ENCODE measurements at regions not wholly inside any gene's neighbourhood (a gene's known extent, or its start where the extent isn't known, plus 50 kb on each side); places are given as distances from the start of the nearest gene placed in this dataset.
A peak's percentile ranks its signal among the peaks of the same experiment; 100 is the strongest.
"Not testable (repeated sequence)": the region's sequence is repeated elsewhere in the genome, so short reads cannot be mapped to it uniquely, and the experiment has no call there.

DNA sequence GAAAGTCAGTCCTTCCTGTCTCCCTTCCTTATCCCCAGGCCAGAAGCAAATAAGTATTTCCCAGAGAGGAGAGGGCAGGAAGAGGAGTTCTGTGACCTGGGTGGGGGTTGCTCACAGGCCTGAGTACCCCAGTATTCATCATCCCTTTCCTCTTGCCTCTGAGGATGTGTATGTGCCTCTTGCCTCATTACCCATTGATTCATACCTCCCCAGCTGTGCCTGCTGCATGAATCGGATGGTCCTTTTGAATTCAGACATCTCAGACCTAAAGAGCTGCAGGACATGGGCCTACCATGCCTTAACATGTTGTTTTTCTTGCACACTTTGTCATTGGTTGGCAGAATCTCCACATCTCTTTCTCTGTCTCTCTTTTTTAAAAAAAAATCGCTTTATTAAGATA lies 112.8 kb upstream of the SHB start:
- DNase-seq = no peak

DNA sequence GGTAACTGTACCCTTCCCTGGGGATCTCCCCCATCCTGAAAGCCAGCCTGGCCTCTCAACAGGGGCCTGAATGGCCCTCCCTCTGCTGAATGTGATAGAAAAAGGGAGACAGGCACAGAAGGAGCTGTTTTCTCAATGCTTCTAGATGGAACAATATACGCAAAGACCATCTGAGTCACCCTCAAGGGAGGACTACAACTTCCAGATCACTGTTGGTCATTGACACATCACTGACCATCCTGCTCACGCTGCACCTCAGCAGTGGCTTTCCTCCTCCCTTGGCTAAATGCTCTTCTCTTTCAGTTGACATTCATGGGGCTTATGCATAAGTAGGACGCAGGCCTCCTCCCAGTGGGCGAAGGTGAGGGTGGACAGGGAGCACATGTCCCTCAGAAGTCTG lies 112.2 kb upstream of the SHB start:
- DNase-seq = no peak

DNA sequence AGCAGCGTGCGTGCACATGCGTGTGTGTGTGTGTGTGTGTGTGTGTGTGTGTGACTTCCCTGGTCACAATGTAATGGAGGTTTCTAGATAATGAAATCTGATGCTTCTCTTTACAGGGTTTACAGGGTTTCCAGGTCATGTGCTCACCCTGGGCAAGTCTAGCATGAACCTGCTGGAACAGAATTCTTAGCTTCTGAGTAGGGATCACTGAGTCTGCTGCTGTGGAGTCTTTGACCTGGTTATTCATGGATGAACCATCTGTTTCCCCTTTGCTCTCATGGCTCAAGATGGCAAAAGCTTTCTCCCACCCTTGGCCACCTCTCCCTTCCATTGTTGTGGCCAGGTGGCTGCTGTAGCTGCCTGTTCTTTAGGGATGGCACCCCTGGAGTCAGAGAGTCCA lies 111.6 kb upstream of the SHB start:
- DNase-seq = no peak

DNA sequence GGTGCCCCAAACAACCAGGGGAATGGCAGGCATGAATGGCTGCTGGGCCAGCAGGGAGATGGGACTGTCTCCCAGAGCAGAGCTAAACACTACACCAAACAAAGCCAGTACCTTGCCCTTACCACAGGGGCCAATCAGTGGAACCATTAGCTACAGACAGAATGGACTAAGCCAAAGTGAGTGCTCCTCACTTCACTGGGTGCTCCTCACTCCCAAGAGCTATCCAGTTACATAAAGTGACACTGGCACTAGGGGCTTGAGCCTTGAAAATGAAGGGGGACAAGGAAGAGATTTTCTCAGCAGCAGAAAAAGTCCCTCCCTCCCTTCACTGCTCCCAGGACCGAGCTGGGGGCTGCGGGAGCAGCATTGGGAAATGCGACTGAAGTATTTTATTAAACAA lies 110.9 kb upstream of the SHB start:
- no peak for DNase-seq

DNA sequence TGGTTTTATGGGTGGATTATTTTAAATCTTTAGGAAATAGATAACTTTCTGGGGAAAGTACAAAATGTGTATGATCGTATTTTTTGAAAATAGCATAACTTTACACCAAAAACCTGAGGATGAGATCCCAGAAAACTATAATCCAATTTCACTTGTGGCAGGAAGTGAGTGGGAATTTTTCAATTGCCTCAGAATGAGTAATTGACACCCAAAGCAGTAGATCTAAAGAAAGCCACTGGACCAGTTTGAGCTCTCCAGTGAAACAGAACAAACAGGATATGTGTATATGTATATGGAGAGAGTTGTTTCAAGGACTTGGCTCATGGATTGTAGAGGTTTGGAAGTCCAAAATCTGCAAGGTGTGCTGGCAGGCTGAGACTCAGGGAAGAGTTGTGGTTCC lies 109.2 kb upstream of the SHB start:
- DNase-seq = no peak

DNA sequence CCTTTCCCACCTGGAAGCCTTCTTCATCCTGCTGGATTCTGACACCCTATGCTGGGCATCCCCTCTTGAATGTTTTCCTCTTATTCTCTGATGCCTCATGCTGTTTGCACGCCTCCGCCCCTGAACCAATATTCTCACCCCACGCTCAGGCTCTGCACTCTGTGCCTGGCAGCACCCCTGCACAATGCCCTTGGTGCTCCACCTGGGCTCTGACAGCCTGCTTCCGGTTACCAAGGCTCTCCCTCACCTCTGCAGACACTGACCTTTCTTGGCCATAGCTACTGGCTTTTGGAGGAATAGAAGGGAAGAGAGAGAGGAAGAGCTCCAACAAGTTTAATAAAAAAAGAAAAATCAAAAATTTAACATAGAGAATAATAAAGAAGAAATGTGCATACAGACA lies 108.7 kb upstream of the SHB start:
- DNase-seq = no peak

DNA sequence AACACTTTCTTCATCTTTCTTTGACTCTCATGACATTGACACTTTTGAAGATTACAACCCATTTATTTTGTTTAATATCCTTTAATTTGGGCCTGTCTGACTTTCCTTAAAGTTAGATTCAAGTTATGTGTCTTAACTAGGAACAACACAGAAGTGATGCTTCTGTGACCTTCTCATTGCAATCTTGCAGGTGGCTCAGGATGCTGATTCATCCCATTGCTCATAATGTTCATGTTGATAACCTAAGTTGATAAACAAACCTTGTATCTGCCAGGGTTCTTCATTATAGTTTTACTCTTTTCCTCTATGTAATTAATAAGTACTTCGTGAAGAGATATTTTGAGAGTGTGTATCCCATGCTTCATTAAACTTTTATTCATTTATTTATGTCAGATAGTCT lies 107.2 kb upstream of the SHB start:
- no peak for DNase-seq

DNA sequence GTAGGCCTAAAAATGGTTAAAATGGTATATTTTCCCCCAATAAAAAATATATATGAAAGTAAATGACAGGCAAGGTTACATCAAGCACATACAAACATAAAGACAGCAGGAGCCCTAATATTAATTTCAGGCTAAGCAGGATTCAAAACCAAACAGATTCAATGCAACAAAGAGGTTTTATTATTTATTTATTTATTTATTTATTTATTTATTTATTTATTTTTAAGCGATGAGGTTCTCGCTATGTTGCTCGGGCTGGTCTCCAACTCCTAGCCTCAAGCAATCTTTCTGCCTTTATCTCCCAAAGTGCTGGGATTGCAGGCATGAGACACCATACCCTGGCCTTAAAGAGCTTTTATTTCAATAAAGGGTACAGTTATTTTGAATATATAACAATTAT lies 106.4 kb upstream of the SHB start:
- no peak for DNase-seq

DNA sequence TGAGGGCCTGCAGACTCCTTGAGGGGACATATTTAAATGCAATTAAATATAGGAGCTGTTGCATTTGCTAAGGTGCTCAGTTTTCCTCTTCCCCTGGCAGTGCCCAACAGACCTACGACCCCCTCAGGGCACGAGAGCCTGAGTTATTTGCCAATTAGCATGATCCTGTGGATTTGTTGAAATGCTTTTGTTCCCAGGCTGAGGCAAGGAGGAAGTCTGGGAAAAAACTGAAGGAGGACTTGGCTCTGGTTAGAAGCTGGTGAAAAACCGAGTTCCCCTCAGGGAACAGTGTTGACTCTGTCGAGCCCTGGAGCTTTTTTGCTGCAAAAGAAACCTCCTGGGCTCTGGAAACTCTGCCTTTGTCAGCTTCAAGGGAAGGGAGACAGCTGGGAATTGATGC lies 103.6 kb upstream of the SHB start:
- no peak for DNase-seq

DNA sequence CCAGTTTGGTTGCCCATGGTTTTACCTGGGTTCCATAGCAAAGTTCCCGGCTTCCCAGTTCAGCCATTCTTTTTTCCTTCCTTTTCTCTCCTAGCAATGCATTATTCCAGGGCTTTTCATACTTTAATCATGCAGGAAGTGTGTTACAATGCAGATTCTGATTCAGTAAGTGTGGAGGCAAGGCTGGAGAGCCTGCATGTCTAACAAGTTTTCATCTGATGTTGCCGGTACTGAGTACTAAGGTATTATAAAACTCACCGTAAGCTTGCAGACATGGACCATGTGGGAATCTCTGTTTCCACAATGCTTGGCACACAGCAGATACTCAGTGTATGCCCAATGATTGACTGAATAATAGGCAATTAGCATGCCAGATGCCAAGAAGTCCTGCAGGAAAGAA lies 102.9 kb upstream of the SHB start:
- DNase-seq = no peak

DNA sequence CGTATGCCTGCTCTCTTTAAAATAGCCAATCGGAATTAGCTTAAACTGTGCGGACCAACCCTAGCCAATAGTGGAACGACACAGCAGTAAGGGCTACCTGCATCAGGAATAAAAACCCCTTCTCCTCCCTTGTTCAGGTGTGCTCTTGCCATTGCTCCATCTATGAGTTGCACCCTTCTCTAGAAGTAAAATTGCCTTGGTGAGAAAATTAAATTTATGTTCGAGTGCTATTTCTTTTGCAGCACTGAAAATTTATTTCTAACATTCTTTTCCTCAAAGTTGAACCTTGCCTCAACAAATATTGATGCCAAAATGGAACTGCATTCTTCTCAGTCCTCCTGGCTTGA lies 102.5 kb upstream of the SHB start:
- no peak for DNase-seq

DNA sequence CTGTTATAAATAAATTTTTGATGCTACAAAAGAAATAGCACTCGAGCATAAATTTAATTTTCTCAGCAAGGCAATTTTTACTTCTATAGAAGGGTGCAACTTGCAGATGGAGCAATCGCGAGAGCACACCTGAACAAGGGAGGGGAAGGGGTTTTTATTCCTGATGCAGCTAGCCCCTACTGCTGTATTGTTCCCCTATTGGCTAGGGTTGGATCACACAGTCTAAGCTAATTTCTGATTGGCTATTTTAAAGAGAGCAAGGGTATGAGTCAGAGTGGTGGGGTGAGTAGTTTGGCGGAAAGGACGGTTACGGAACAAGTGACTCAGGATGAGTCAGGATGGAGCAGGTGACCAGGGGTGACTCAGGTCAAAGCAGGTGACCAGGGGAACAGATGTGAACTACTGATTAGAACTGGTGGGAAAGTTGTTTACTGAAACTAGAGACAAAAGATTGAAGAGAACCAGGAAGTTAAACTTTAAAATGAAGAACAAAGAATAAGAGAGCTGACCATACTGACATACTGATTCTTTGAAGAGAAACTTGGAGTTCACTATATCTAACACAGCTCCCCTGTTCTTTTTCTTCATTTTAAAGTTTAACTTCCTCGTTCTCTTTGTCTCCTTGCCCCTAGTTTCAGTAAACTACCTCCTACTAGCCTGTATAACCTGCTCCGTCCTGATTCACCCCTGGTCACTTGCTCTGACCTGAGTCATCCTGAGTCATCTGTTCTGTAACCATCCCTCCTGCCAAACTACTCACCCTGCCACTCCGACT lies 101.9 kb upstream of the SHB start:
- DNase-seq = not testable (repeated sequence)

DNA sequence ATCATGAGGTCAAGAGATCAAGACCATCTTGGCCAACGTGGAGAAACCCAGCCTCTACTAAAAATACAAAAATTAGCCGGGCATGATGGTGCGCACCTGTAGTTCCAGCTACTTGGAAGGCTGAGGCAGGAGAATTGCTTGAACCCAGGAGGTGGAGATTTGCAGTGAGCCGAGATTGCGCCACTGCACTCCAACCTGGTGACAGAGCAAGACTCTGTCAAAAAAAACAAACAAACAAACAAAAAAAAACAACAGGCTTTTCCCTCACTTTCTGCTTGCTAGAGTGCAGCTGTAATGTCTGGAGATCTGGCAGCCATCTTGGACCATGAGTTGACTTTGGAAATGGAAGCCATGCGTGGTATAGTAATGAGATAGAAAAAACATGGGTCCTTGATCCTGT lies 101.1 kb upstream of the SHB start:
- DNase-seq = not testable (repeated sequence)

DNA sequence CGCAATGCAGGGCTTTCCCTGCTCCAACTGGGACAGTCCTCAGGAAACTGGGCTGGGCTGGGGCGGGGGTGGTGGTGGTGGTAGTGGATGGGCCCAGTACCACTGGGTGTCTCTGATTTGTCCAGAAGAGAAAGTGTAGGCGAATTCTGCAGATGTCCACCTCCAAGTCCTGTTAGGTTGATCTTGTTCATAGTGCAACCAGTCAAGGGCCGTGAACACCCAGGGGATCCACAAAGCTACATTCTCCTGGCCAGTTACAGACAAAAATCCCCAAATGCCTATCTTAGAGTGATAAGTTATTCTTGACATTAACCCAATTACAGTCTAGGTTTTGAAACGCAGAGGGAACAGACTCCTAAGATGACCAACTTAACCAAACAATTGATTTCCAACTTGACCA lies 97.5 kb upstream of the SHB start:
- no peak for DNase-seq

DNA sequence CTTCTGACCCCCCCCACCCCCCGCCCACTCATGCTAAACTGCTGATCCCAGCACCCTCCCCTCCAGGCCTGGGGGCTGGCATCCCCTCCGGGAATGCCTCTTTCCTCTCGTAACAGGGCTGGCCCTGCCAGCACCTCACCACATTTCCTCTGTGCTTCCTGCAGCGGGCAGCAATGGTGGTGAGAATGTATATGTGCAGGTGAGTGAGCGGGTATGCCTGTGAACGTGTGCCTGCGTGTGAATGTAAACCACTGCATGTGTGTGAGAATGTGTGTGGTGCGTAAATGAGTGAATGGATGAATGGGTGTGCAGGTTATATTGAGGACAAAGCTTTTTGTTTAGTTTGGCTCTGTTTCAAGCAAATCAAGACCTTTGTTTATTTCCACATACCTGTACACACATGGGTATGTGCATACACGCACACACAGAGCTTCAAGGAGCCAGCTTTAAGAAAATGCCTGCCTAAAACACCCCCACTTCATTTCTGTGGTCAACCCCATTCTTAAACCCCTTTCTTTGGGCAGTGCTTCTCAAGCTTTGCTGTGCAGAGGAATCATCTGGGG lies 95.7 kb upstream of the SHB start:
- DNase-seq = no peak

DNA sequence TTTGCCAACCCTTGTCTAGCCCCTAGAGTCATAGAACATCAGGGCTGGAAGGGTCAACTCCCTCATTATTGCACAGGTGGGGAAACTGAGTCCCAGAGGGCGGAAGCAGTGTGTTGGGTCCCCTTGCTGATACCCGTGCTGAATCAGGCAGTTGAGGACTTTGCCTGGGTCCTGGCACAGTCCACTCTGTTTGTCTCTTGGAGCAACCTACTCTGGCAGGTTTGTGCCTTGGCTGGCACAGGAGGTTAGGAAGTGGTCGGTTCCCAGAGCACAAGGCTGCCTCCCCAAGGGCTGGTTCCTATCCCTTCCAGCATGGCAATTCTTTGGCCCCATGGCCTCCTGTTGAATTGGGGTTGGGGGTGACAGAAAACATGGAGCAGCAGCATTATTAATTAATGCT lies 94.5 kb upstream of the SHB start:
- DNase-seq = no peak

DNA sequence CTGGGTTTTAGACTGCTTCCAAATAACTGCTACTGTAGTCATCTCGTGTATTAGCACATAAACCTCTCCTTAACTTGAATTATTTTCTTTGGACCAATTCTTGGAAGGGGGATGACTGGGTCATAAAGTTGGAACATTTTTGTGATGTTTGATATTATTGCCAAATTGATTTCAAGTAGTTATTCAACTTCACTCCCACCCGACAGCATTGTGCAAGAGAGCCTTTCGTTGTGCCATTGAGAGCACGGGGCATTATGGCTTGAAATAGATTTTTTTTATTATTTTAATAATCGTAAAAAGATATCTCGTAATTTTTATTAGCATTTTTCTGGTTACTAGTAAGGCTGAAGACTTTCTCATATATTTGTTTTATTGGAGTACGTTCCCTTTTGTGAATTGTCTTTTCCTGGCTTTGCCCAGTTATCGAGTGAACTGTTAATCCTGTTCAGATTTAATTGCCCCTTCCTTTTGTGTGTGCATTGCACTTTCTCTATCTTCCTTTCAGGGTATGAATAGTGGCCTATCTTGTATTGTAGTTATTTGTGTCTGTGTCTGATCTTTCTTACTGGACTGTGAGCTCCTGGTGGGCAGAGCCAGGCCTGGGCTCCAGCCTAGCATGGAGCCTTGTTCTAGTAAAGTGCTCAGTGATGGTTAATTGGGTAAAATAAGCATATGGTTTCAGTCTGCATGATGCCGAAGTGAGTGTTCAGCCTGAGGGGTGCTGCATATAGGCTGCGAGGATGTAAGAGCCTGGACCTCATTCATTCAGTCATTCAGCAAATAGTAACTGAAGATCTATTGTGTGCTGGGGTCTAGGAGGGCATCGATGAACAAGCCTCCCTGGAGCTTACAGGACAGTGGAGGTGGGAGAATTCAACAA lies 93.5 kb upstream of the SHB start:
- no peak for DNase-seq

DNA sequence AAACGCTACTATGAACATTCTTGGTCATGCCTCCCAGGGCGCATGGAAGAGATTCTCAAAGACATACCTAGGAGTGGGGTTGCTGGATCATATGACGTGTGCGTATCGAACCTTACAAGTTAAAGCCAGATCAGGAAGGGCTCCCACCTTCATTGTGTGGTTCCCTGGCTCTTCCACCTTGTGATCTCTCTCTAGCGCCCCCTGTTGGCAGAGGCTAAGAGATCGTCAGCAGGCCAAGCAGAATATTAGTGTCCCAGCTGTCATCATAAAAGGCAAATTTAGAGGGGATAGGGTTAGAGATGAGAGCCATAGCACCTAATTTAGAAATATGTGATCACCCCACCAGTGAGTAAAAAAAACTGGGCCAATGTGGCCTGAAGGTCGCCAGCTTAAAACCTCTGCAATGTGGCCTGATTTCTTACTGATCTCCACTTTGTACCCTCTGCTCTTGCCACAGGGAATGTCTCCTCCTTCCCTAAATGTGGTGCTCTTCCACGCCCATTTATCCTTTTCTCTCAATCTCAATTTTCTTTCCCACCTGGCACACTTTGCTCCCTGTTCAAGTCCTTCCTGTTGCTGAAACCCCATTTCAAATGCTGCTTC lies 91.7 kb upstream of the SHB start:
- DNase-seq = peak; percentile 24

DNA sequence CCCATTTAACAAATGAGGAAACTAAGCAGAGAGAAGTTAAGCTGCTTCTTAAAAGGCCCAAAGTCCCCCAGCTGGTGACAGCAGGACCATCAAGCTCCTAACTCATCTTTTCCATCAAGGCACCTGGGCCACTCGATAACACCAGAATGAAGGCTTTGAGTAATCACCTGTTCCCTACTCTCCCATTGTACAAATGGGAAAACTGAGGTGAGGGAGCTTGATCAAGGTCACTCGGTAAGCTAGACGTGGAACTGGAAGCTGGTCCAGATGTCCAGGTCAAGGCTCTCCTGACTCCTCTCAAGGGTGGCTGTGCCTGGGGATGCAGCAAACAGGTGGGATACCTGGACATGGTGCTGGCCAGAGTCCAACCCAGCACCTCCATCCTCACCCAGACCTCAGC lies 90.6 kb upstream of the SHB start:
- no peak for DNase-seq

DNA sequence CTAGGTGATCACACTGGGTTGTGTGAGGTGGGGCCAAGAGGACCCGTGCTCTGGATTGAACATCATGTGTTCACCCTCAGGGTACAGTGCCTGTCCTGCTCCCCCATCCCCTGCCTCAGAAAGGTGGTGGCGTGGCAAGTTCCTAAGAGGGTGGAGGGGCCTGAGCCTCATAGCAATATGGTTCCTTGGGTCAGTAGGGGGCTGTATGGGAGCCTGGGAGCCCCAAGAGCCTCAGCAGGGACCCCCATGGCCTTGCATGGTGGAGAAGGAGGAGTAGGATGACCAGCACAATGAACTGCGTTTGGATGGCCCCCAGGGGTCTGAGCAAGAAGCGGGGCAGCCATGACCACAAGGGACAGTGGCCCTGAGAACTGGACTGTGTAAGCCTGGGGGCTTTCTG lies 89.6 kb upstream of the SHB start:
- no peak for DNase-seq

DNA sequence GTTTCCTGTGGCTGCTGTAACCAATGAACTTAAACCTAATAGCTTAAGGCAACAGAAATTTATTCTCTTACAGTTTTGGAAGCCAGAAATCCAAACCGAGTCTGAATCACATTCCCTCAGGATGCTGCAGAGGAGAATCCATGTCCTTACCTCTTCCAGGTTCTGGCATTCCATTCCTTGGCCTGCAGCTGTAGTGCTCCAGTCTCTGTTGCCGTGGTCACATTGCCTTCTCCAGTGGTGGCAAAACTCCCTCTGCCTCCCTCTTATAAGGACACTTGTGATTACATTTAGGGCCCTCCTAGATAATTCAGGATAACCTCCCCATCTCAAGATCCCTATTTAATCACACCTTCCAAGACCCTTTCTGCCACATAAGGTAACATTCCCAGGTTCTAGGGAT lies 88.7 kb upstream of the SHB start:
- DNase-seq = no peak

DNA sequence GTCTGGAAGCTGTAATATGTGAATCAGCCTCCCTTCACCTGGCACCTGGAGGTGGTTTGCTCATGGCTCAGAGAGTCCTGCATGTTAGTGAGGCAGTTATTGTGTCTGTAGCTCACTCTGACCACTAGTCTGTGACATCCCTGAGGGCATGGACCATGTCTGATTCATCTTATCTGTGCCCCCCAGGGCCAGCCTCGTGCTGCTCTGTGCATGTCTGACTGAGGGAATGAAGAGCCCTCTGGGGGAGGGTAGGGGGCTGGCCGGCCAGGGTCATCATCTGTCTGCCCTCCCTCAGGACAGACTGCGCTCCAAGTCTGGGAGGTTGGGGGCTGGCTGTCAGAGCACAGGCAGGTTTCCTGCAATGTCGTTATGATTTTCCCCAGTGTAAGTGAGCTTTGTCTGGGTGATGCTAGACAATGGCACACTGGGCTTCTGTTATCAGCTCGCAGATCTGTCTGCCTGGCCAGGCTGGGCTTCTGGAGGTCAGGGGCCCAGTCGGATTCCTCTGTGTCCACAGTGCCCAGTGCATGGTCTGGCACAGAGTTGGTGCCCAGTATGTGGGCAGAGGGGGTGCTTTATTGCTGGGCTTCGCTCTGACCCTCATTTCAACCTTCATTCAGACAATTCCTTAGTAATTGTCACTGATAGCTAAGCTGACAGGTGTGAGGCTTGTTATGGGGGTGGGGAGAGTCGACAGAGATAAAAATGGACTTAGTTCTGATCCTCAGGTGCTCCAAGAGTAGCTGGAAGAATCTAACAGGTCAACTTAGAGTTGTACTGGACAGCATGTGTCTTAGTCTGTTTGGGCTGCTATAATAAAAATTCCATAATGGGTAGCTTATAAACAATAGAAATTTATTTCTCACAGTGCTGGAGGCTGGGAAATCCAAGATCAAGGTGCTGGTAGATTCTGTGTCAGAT lies 85.7 kb upstream of the SHB start:
- no peak for DNase-seq

DNA sequence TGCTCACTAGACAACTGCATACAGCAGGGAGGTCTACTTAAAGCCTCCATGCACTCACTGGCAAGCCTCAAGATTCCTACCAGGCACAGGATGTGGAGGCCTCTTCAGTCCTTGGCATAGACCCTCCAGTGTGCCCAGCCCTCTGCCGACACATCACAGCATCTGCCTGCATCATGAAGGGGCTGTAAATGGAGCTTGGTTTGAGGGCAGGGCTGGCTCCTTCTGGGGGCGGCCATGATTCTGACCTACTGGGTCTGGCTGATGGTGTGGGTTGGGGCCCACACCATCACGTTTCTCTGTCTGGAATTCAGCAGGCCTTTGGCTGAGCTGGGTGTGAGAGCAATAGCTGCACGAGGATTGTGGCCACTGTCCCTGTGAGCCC lies 84.9 kb upstream of the SHB start:
- DNase-seq = no peak

Measured in amniotic stem cell (primary cell).